Suprapubic skin (tissue), 4 donors: ENCODE measurements at regions not wholly inside any gene's neighbourhood (a gene's known extent, or its start where the extent isn't known, plus 50 kb on each side); places are given as distances from the start of the nearest gene placed in this dataset.

Source experiments
- CTCF ChIP-seq, 2 donors: fragments of 200-600 bp in 1 of 2; fragments of 450-650 bp in 1 of 2; sonication (generic) in 1 of 2; IDR thresholded peaks; one replicate each; pipeline ENCODE4 v1.5.1; 2016 to 2019; ENCODE audit warnings: antibody characterized with exemption in 2 of 2, mild to moderate bottlenecking in 1 of 2, moderate library complexity in 1 of 2
- EP300 ChIP-seq: sonication (generic); formaldehyde crosslinking; IDR thresholded peaks from one replicate; pipeline ENCODE4 v1.6.1; 2017; ENCODE audit warnings: antibody characterized with exemption
- POLR2A ChIP-seq, 2 donors: fragments of 450-650 bp; IDR thresholded peaks; one replicate each; pipeline ENCODE4 v1.6.1; 2017; ENCODE audit warnings: antibody characterized with exemption in 2 of 2, mild to moderate bottlenecking in 2 of 2, moderate library complexity in 2 of 2
- POLR2AphosphoS5 ChIP-seq, 3 donors: sonication (generic); formaldehyde crosslinking; IDR thresholded peaks; one replicate each; pipeline ENCODE4 v1.6.1; 2017; ENCODE audit warnings: antibody characterized with exemption in 3 of 3

- TF ChIP-seq CTCF (IDR thresholded peaks at IDR 0.05): no peak
- TF ChIP-seq POLR2AphosphoS5 (IDR thresholded peaks at IDR 0.05): no peak
- TF ChIP-seq EP300: no peak
- TF ChIP-seq POLR2A (IDR thresholded peaks at IDR 0.05): no peak
These were observed 618.8 kb downstream of the FGF9 start for GRCh38 chr13:22289711-22290110.
